Dermis blood vessel endothelial cell (primary cell): ENCODE measurements at regions not wholly inside any gene's neighbourhood (a gene's known extent, or its start where the extent isn't known, plus 50 kb on each side); places are given as distances from the start of the nearest gene placed in this dataset.

Source experiments
- DNase-seq: peaks from one replicate; pipeline ENCODE4 v3.0.0; 2010

DNA sequence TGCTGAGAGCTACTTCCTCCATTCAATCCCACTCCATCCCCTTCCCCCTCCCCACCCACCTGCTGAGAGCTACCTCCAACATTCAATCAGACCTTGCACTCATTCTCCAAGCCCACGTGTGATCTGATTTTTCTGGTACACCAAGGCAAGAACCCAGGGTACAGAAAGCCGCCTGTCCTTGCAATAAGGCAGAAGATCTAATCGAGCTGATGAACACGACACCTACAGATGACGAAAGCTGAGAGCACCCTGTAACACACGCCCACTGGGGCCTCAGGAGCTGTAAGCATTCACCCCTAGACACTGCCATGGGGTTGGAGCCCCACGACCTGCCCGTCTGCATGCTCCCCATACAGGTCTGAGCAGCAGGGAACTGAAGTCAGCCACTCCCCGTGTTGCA lies 58.3 kb downstream of the TRIML1 start:
- DNase-seq: no peak

DNA sequence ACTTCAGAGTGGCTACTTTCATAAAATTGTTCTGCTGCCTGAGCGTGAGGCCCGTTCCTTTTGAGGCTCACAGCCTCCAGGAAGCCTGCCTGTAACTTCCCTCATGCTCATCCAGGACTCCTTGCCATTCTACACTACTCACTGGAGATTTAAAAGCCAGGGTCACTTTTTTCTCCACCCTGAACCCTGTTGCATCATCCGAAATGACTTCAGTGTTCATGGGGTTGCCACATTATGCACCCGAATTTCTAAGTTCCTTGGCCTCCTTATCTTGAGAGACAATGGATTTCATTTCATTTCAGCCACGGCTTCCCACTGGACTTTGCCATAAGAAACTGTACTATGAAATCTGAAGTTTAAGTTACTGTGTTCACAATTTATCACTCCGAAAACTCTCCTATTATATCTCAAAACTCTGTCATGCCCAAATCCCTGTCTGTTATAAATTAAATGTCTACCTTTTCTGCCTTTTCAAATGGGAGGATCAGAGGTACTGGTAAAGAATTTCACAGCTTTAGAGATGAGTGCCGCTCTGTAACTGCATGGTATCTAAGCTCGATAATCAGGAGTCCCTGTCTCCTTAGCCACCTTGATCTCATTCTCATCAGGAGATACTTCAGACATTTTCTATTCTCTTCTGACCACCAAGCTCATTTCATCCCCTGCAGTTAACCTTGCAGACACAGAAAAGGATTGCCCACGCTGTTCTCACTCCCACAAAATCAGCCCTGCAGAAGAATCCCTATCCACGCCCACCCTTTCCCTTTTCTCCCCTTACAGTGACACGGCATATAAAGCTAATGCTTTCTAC lies 59.9 kb downstream of the TRIML1 start:
- DNase-seq: no peak

DNA sequence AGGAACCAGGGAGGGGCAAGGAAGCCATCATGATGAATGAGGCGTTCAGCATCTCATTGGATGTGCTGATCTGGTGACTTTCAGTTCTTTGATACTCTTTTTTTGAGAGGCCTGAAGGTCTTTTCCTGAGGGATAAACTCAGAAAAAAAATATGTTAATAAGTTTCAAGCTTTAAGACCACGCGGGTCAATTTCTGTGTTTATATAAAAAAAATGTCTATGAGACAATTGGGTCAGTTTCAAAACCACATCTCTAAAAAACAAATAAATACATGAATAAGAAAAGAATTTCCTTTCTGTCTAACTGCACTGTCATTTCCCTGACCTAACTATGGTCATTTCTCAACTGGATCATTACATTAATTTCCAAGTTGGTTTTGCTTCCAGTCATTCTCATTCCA lies 62.6 kb downstream of the TRIML1 start:
- no peak for DNase-seq

GRCh38 chr4:188206783-188207182 lies 67.5 kb downstream of the TRIML1 start:
- DNase-seq: no peak

DNA sequence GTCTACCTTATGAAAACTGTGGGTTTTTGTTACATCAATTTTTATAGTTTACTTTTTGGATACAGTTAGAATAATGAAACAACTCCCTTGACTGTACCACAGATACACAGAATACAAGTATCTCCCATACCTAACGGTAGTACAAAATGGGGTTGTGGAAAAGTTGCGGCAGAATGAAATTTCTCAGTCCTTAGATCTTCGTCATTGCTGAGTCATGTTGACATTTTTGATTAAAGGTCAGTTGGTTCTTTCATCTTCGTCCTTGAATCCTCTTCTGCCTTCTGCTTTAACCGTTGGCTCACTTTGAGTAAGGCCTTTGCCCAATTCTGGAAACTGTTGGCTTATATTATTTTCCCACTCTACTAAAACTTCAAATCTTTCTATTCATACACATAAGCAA lies 75.6 kb downstream of the TRIML1 start:
- no peak for DNase-seq

DNA sequence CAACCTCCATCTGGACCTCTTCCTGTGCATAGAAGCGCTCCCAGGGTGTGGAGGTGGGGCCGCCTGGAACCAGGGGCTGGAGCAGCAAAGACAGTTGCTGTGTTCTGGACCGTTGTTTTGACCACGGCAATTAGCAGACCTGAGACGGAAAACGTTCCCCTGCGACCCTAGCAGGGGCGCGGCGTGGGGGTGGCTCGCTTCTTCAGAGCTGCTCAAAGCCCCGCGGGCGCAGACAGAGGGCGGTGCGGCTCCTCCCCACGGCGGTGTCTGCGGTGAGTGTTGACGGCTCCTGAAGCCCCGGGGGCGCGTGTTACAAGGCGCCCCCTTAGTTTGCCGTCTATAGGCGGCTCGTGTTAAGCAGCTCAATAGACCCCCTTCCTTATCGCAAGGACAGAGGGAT lies 79.2 kb downstream of the TRIML1 start:
- no peak for DNase-seq

GRCh38 chr4:188220006-188220405 lies 80.8 kb downstream of the TRIML1 start:
- DNase-seq: no peak

- DNase-seq: no peak
These were observed 81.8 kb downstream of the TRIML1 start for GRCh38 chr4:188221090-188221489.

- DNase-seq: no peak
These were observed 89.0 kb downstream of the TRIML1 start for GRCh38 chr4:188228279-188228678.

- DNase-seq: no peak
These were observed 93.2 kb downstream of the TRIML1 start for GRCh38 chr4:188232428-188232827.

DNA sequence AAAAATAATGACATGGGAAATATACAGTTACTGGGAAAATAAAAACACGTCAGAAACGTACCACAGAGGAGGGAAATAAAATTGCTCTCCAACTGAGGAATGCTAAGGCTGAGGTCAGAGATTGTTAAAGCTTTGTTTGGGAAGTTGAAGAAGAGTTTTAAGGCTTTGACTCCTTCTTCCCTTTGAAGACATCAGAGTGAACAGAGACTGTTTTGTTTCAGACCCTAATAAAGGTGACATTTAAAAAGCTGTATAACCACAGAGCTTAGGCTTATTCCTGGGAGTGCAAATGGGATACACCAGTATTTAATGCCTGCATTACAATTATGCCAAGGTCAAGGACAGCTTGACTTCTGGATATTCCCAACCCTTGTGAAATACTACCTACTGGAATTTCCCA lies 102.8 kb downstream of the TRIML1 start:
- DNase-seq: no peak

- DNase-seq: no peak
These were observed 106.4 kb downstream of the TRIML1 start for GRCh38 chr4:188245651-188246050.

- no peak for DNase-seq
These were observed 107.2 kb downstream of the TRIML1 start for GRCh38 chr4:188246488-188246887.

DNA sequence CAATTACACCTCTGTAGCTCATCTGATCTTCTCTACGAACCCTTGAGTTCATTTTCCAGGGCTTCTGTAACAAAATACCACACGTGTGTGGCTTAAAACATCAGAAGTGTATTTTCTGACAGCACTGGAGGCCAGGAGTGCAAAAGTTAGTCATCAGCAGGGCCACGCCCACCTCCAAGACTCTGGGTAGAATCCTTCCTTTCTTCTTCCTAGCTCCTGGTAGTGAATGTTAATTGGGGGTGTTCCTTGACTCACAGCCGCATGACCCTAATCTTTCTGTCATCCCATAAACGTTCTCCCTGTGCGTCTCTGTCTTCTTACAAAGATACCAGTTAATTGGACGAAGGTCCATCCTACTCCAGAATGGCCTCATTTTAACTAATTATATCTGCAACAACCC lies 115.0 kb downstream of the TRIML1 start:
- DNase-seq: no peak

DNA sequence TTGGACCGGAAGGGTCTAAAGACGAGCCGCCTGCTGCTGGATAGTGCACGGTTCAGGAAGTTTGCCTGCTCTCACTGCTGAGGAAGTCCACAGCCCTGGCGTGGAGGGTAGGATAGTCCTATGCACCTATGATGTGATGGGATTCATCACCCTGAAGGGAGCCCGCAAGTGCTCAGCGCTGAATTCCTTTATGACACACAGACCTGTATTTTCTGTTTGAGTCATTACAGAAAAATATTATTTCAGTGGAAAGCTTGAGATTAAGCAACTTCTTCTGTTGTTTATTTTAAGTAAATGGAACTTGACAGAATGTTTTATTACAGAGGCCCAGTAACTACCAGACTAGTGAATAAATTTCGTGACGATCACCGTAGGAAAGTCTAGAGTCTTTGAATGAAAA lies 123.2 kb downstream of the TRIML1 start:
- DNase-seq: no peak

- no peak for DNase-seq
These were observed 124.1 kb downstream of the TRIML1 start for GRCh38 chr4:188263321-188263720.

DNA sequence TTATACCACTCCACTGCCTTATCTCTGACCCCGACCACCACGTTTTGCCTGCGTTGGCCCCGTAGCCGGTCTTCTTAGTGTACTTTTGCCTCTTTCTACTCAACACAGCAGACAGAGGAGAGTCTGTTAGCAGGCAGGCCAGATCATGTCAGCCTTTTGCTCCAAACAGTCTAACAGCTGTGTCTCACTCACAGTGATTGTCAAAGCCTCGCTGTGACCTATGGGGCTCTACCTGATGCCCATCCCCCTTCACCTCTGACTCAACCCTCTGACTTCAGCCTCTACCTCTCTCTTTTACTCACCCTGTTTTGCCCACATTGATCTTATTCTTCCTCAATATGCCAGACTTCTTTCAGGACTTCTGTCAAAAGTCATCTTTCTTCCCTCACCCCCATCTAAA lies 127.1 kb downstream of the TRIML1 start:
- DNase-seq: no peak

DNA sequence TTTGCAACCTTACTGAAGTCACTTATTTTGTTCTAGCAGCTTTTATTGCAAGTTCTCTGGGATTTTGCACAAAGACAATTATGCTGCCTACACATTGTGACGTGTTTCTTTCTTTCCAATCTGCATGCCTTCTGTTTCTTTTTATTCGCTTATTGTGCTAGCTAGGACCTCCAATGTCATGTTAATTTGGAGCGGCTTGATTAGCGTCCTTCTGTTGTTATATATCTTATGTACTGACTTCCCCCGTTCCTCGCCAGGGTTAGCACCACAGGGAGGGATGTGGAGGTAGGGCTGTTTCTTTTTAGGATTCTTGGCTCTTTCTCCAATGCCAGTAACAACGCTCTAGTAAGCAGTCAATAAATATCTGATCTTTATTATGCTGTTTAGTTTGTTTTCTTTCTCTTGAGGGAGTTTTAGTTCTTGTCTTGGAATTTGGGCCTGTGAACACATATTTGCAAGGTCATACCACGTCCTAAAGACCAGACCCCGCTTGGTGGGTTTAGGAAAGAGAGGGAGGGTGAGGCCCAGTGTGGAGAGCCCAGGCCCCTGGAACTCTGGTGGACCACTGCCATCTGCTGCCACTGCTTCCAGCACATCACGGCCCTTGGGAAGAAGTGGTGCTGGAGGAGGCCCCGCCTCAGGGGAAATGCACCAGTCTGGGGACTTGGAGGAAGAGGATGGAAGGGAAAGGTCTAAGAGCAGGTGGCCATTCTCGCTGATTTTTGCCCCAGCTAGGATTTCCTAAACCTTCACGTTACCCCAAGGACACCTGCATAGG lies 129.1 kb downstream of the TRIML1 start:
- DNase-seq: no peak

DNA sequence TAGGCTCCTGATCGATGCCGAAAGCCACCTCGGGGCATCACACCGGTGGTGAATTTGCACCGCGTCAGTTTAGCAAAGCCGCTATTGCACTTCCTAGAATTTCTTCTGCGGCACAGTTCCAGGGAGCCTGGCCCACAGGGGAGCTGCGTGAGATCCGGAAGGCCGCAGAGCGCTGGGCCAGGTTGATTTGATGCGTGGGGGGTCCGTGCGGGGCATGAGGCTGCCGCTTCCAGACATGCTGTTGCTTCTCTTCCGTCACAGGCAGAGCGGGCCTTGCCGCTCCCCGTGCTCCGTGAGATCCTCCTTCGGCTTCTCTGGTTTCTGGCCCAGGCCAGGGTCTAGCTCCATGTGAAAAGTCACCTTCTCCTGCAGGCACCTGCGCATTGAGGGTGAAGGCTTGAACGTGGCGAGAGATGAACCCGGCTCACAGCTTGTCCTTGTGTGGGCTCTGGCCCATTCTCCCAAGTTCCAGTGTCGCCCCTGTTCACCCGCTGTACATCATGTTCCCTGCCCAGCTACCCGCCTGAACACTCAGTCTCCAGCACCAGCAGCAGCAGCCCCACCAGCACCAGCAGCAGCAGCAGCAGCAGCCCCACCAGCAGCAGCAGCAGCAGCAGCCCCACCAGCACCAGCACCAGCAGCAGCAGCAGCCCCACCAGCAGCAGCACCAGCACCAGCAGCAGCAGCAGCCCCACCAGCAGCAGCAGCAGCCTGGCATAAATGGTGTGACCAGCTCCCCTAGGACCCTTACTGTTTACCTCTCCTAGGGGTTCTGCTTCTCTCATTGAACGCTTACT lies 131.2 kb downstream of the TRIML1 start:
- DNase-seq: no peak

- no peak for DNase-seq
These were observed 136.4 kb downstream of the TRIML1 start for GRCh38 chr4:188275686-188276085.

- DNase-seq: no peak
These were observed 139.9 kb downstream of the TRIML1 start for GRCh38 chr4:188279184-188279583.

GRCh38 chr4:188282471-188283232 lies 143.4 kb downstream of the TRIML1 start:
- no peak for DNase-seq
